GM12878 (cell line): ENCODE measurements at regions not wholly inside any gene's neighbourhood (a gene's known extent, or its start where the extent isn't known, plus 50 kb on each side); places are given as distances from the start of the nearest gene placed in this dataset.

ENCODE experiments used
- BCL3 ChIP-seq: IDR thresholded peaks from 2 replicates; pipeline ENCODE4 v1.6.1; 2011; ENCODE audit warnings: borderline replicate concordance, low read depth, mild to moderate bottlenecking, moderate library complexity, low read length; ENCODE audit not compliant: insufficient read depth, poor library complexity, severe bottlenecking
- BHLHE40 ChIP-seq, 2 experiments: fragments of 450-650 bp in 1 of 2; IDR thresholded peaks; 2 replicates each; pipeline ENCODE4 v1.6.1; 2011 to 2017; ENCODE audit warnings: low read depth in 2 of 2, borderline replicate concordance in 1 of 2, improper control_type of control experiment in 1 of 2, low read length in 1 of 2, mild to moderate bottlenecking in 1 of 2
- CTCF ChIP-seq, 3 experiments: IDR thresholded peaks in 2 of 3; conservative IDR thresholded peaks in 1 of 3; 2 replicates each; pipeline ENCODE4 v1.5.1; 2011; ENCODE audit warnings: low read depth in 3 of 3, low read length in 3 of 3, mild to moderate bottlenecking in 3 of 3, control low read depth in 2 of 3, moderate library complexity in 2 of 3, inconsistent platforms in 1 of 3, mixed read lengths in 1 of 3; ENCODE audit not compliant: control insufficient read depth in 2 of 3, insufficient read depth in 1 of 3; ENCODE audit errors: extremely low read depth in 1 of 3
- FOS ChIP-seq: IDR thresholded peaks from 3 replicates; pipeline ENCODE4 v1.6.1; 2011; ENCODE audit warnings: borderline replicate concordance; ENCODE audit not compliant: insufficient read length; ENCODE audit errors: extremely low read depth
- FOXM1 ChIP-seq: IDR thresholded peaks from 2 replicates; pipeline ENCODE4 v1.6.1; 2012; ENCODE audit warnings: low read depth, mild to moderate bottlenecking, inconsistent platforms, low read length, moderate library complexity
- HCFC1 ChIP-seq: fragments of 150-350 bp; IDR thresholded peaks from 2 replicates; pipeline ENCODE4 v1.6.1; 2014; ENCODE audit warnings: low read length
- HDAC6 ChIP-seq: fragments of 200-600 bp; sonication (generic); IDR thresholded peaks from one replicate; pipeline ENCODE4 v1.8.0; 2017; ENCODE audit warnings: antibody characterized with exemption; ENCODE audit not compliant: unreplicated experiment
- NR2F1 ChIP-seq: fragments of 450-650 bp; conservative IDR thresholded peaks from 2 replicates; pipeline ENCODE4 v1.6.1; 2017; ENCODE audit warnings: mild to moderate bottlenecking
- TCF12 ChIP-seq: IDR thresholded peaks from 2 replicates; pipeline ENCODE4 v1.6.1; 2011; ENCODE audit warnings: low read depth, mild to moderate bottlenecking, low read length
- ZNF24 ChIP-seq: fragments of 450-650 bp; IDR thresholded peaks from 2 replicates; pipeline ENCODE4 v1.6.1; 2017; ENCODE audit warnings: antibody characterized with exemption, mild to moderate bottlenecking
- ZNF274 ChIP-seq: IDR thresholded peaks from one replicate; pipeline ENCODE4 v1.8.0; 2011; ENCODE audit not compliant: insufficient read length, insufficient read depth
- TF ChIP-seq, protein P1 (sequence below): IDR thresholded peaks from 2 replicates; pipeline ENCODE4 v1.6.1; 2012; ENCODE audit warnings: low read depth, low read length, improper control_type of control experiment

DNA sequence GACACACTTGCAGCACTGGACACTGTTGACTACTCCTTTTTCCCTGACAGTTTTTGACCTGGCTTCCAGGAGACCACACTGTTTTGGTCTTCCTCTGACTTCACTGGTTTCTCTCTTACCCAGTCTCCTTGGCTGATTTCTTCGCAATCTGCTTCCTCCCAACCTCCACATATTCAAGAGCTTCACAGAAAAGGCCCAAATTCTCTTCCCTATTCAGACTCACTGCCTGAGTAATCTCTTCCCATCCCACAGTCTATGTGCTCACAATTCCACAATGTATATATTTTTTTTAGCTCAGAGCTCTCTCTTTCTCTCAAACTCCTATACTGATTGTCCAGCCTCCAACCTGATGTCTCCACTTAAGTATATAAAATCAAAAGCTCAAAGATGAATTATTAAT is 115.4 kb downstream of the SINHCAF start:
- TF ChIP-seq BCL3 (no peak), CTCF (IDR thresholded peaks at IDR 0.05 in 2 of 3, conservative IDR thresholded peaks at IDR 0.05 in 1 of 3; ENCODE audit: control insufficient read depth in 2 of 3, extremely low read depth in 1 of 3, insufficient read depth in 1 of 3, low read depth in 3 of 3, low read length in 3 of 3) (no peak), ZNF274 (no peak), HDAC6 (no peak), ZNF24 (no peak), TCF12 (no peak), FOXM1 (no peak), HCFC1 (no peak), BHLHE40 (IDR thresholded peaks at IDR 0.05; ENCODE audit: borderline replicate concordance in 1 of 2, low read depth in 2 of 2, low read length in 1 of 2) (no peak), FOS (no peak), NR2F1 (no peak)
- TF ChIP-seq, protein P1, sequence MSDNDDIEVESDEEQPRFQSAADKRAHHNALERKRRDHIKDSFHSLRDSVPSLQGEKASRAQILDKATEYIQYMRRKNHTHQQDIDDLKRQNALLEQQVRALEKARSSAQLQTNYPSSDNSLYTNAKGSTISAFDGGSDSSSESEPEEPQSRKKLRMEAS: no peak
